ES-I3 (cell line): ENCODE measurements at regions not wholly inside any gene's neighbourhood (a gene's known extent, or its start where the extent isn't known, plus 50 kb on each side); places are given as distances from the start of the nearest gene placed in this dataset.

Source experiments
- H3K36me3 ChIP-seq: 2 replicates; pipeline ENCODE4 v1.6.1; 2013; ENCODE audit warnings: mild to moderate bottlenecking, low read length, control low read depth, moderate library complexity; ENCODE audit not compliant: insufficient read depth
- H3K4me1 ChIP-seq: 2 replicates; pipeline ENCODE4 v1.6.1; 2013; ENCODE audit warnings: mild to moderate bottlenecking, control low read depth, low read length; ENCODE audit not compliant: insufficient read depth
- H3K9ac ChIP-seq: 2 replicates; pipeline ENCODE4 v1.6.1; 2013; ENCODE audit warnings: low read depth, mild to moderate bottlenecking, low read length, moderate library complexity
- H3K9me3 ChIP-seq: 2 replicates; pipeline ENCODE4 v1.6.1; 2013; ENCODE audit warnings: mild to moderate bottlenecking, low read length, moderate library complexity; ENCODE audit not compliant: control insufficient read depth, insufficient read depth

DNA sequence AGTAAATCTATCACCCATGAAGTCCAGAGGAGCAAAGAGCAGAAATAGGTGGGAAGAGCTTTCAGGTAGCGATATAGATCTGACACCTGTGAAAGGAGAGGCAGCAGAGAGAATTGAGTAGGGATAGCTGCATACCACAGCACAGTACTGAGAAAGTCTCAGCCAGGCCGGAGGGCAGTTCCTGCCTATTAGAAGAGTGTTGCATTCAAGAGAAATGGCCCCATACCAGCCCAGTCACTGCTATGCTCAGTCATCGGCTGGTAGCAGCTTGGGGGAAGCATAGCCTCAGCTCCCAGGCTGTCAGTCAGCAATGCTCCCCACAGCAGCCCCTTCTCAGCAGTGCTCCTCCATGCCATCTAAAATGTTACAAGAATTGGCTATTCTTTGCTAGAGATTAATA lies 285.1 kb upstream of the CDH6 start:
- Histone ChIP-seq H3K36me3 (no peaks in the 10 kb centered on the region), H3K9me3 (no peaks in the 10 kb centered on the region), H3K9ac (no peak overlapping the region), H3K4me1 (no peaks in the 10 kb centered on the region)

DNA sequence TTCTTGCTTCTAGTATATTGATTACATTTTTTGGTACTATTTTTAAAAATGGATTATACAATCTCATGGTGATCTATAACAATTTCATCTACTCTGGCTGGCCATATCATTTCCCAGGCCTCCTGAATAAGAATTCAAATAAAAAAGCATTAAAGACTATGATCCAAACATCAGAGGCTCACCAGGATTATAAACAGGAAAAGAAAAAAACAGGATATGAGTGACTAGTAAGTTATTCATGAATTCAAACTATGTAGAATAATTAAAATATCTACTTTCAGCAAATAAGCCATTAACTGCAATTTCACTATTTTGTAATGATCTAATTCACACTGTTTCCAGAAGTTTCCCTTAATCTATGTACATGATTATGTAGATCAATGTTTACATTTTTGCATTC lies 293.1 kb upstream of the CDH6 start:
- H3K36me3 ChIP-seq: no peaks in the 10 kb centered on the region
- H3K9me3 ChIP-seq: no peaks in the 10 kb centered on the region

GRCh38 chr5:30894811-30895210 lies 298.7 kb upstream of the CDH6 start:
- Histone ChIP-seq H3K9me3 (no peaks in the 10 kb centered on the region), H3K4me1 (no peaks in the 10 kb centered on the region), H3K9ac (no peak overlapping the region), H3K36me3 (no peaks in the 10 kb centered on the region)

More for the DNA sequence above, 293.1 kb upstream of the CDH6 start:
- Histone ChIP-seq H3K4me1 (peaks cover 4% of the 10 kb centered on the region; the same call in 1 of the 2 replicates), H3K9ac (no peak overlapping the region)

GRCh38 chr5:30891660-30892059 lies 301.8 kb upstream of the CDH6 start:
- H3K4me1 ChIP-seq: no peaks in the 10 kb centered on the region
- H3K9me3 ChIP-seq: no peaks in the 10 kb centered on the region
- H3K36me3 ChIP-seq: no peaks in the 10 kb centered on the region
- H3K9ac ChIP-seq: no peak overlapping the region

GRCh38 chr5:30890377-30890776 lies 303.1 kb upstream of the CDH6 start:
- no peak overlapping the region for H3K9ac ChIP-seq
- no peaks in the 10 kb centered on the region for H3K4me1 ChIP-seq

DNA sequence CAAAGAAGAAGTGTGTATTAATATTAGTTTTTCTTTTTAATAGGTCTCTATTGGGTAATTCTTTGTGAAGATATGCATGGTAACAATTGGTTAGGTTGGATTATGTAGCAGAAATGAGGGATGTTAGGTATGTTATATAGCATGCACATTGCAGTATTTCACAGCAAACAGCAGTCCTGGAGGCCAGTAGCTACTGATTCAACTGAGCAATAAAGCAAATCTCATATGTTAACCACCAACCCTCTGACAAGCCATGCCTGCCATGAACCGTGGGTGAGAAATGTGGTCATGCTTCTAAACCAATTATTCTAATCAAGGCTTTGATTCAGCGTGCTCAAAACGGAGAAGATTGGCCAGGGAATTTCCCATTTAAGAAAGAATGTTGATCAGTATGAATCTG lies 313.0 kb upstream of the CDH6 start:
- Histone ChIP-seq H3K9me3 (peaks cover 3% of the 10 kb centered on the region; the same call in 1 of the 2 replicates), H3K36me3 (no peaks in the 10 kb centered on the region), H3K4me1 (no peaks in the 10 kb centered on the region), H3K9ac (no peak overlapping the region)

More at GRCh38 chr5:30890377-30890776, 303.1 kb upstream of the CDH6 start:
- Histone ChIP-seq H3K9me3 (no peaks in the 10 kb centered on the region), H3K36me3 (no peaks in the 10 kb centered on the region)

GRCh38 chr5:30879887-30880286 lies 313.6 kb upstream of the CDH6 start:
- Histone ChIP-seq H3K36me3 (no peaks in the 10 kb centered on the region), H3K9me3 (peaks cover 3% of the 10 kb centered on the region; the same call in 1 of the 2 replicates), H3K4me1 (no peaks in the 10 kb centered on the region), H3K9ac (no peak overlapping the region)

- Histone ChIP-seq H3K9ac (no peak overlapping the region), H3K4me1 (no peaks in the 10 kb centered on the region), H3K9me3 (peaks cover 2% of the 10 kb centered on the region; the same call in 1 of the 2 replicates)
These were observed 314.7 kb upstream of the CDH6 start for GRCh38 chr5:30878746-30879145.

GRCh38 chr5:30878296-30878695 lies 315.2 kb upstream of the CDH6 start:
- H3K9ac ChIP-seq: no peak overlapping the region
- H3K9me3 ChIP-seq: no peaks in the 10 kb centered on the region; the same call in 1 of the 2 replicates
- H3K4me1 ChIP-seq: no peaks in the 10 kb centered on the region
- H3K36me3 ChIP-seq: no peaks in the 10 kb centered on the region

More at GRCh38 chr5:30878746-30879145, 314.7 kb upstream of the CDH6 start:
- no peaks in the 10 kb centered on the region for H3K36me3 ChIP-seq

- Histone ChIP-seq H3K9ac (no peak overlapping the region), H3K9me3 (no peaks in the 10 kb centered on the region), H3K36me3 (no peaks in the 10 kb centered on the region), H3K4me1 (no peaks in the 10 kb centered on the region)
These were observed 319.0 kb upstream of the CDH6 start for GRCh38 chr5:30874241-30875034.

DNA sequence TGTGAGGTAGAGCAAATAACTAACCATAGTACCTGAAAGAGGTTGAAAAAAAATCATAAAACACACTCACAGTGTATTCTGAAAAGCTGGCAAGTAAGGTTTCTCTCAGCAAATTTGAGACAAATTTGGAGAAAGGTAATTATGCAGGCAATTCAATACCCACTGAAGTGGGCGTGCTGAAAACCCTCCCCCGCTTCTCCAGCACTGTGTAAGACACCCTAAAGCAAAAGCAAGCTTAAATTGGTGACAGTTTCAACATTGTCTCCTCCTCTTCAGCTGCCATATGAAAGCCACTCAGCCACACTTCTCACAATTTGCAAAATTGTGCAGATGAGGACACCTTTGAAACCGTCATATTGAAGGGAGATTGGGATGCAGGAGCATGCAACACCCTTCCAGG lies 322.3 kb upstream of the CDH6 start:
- no peak overlapping the region for H3K9ac ChIP-seq
- no peaks in the 10 kb centered on the region for H3K4me1 ChIP-seq
- H3K9me3 ChIP-seq: no peaks in the 10 kb centered on the region
- no peaks in the 10 kb centered on the region for H3K36me3 ChIP-seq

GRCh38 chr5:30867711-30868110 lies 325.8 kb upstream of the CDH6 start:
- H3K9me3 ChIP-seq: no peaks in the 10 kb centered on the region
- H3K36me3 ChIP-seq: no peaks in the 10 kb centered on the region
- H3K9ac ChIP-seq: no peak overlapping the region
- H3K4me1 ChIP-seq: no peaks in the 10 kb centered on the region

DNA sequence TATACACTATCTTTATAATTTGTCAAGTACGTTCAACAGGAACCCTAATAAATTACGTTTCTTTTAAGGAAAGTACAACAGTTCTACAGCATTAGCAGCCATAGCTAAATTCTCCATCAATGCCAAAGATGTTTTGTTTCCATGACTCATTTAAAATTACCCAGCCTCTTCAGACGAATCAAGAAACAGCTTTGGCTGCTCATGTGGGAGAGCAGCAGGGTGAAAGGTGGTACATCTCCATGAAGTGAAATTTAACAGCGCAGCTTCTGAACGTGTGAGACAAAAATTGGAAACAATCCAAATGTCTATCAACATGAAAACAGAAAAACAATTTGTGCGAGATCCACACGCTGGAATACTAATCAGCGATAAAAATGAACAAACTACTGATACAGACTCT lies 327.3 kb upstream of the CDH6 start:
- Histone ChIP-seq H3K36me3 (no peaks in the 10 kb centered on the region), H3K9ac (no peak overlapping the region), H3K4me1 (no peaks in the 10 kb centered on the region), H3K9me3 (no peaks in the 10 kb centered on the region)

DNA sequence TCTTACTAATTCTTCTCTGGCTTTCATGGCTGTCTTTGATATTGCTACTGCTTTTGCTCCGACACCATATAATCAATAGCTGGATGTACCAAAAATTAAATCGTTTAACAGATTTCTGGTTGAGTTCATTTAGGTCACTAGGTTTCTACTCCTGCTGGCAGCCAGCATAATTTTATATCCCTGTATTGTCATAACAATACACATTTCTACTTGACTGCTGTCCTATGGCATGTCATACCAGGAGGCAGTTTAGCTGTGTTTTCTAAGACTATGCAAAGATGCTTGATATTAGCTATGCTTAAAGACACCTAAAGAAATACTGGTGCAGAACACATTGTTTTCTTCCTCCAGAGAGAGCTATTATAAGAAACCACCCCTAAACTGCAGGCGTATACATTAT lies 337.2 kb upstream of the CDH6 start:
- no peak overlapping the region for H3K9ac ChIP-seq
- H3K9me3 ChIP-seq: no peaks in the 10 kb centered on the region
- H3K4me1 ChIP-seq: no peaks in the 10 kb centered on the region
- no peaks in the 10 kb centered on the region for H3K36me3 ChIP-seq

DNA sequence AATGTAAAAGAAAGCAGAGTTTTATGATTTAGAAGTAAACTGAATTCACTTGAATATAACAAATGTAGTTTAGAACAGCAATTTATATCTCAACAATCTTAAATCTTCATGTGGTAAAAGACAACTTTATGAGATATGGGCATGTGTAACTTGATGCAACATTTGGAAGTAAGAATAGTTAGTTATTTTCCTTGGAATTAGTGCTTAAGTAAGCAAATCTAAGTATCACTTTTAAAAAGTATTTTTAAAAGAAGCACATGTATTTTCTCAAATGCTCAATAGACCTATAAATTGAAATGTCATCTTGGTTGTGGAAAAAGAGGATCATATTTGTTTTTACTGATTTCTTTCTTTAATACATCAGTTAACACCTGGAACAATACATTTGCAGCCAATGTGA lies 340.3 kb upstream of the CDH6 start:
- H3K36me3 ChIP-seq: no peaks in the 10 kb centered on the region
- no peak overlapping the region for H3K9ac ChIP-seq
- 0 out of 2 replicates have a peak, but pooled peaks cover 4% of the 10 kb centered on the region for H3K4me1 ChIP-seq
- H3K9me3 ChIP-seq: no peaks in the 10 kb centered on the region
